OCI-LY3 (cell line): ENCODE measurements at regions not wholly inside any gene's neighbourhood (a gene's known extent, or its start where the extent isn't known, plus 50 kb on each side); places are given as distances from the start of the nearest gene placed in this dataset.

Experiments
- H2AFZ ChIP-seq: fragments of 200-600, 300-600 bp; shearing (Covaris generic); 2 replicates; pipeline ENCODE4 v1.6.0; 2014; ENCODE audit warnings: antibody characterized with exemption, low read depth, low read length
- H3K27ac ChIP-seq: fragments of 200-600, 300-600 bp; sonication (generic); 2 replicates; pipeline ENCODE4 v1.5.1; 2014; ENCODE audit warnings: mild to moderate bottlenecking, low read length, moderate library complexity, mixed read lengths
- H3K27me3 ChIP-seq: fragments of 200-600, 300-600 bp; sonication (generic); 2 replicates; pipeline ENCODE4 v1.6.1; 2014; ENCODE audit warnings: low read depth, low read length, mixed read lengths
- H3K36me3 ChIP-seq: fragments of 200-600, 300-600 bp; sonication (generic); replicated peaks from 2 replicates; pipeline ENCODE3; 2014; ENCODE audit warnings: low read depth, low read length, mixed read lengths
- H3K4me1 ChIP-seq: fragments of 300-600, 200-600 bp; sonication (generic); 2 replicates; pipeline ENCODE4 v1.6.1; 2014; ENCODE audit warnings: low read length, mixed read lengths
- H3K4me2 ChIP-seq: fragments of 200-600, 300-600 bp; sonication (generic); 2 replicates; pipeline ENCODE4 v1.6.1; 2014; ENCODE audit warnings: low read length, mixed read lengths
- H3K4me3 ChIP-seq: fragments of 300-600, 200-600 bp; sonication (generic); 2 replicates; pipeline ENCODE4 v1.5.1; 2014; ENCODE audit warnings: antibody characterized with exemption, mild to moderate bottlenecking, low read length, moderate library complexity
- H3K79me2 ChIP-seq: fragments of 300-600, 200-600 bp; shearing (Covaris generic); 2 replicates; pipeline ENCODE4 v1.6.1; 2014; ENCODE audit warnings: mild to moderate bottlenecking, low read length, mixed read lengths
- H3K9ac ChIP-seq: fragments of 300-600, 200-600 bp; shearing (Covaris generic); 2 replicates; pipeline ENCODE4 v1.6.0; 2014; ENCODE audit warnings: mild to moderate bottlenecking, low read length, moderate library complexity
- H3K9me3 ChIP-seq: fragments of 200-600, 300-600 bp; shearing (Covaris generic); 2 replicates; pipeline ENCODE4 v1.6.1; 2014; ENCODE audit warnings: low read length, mixed read lengths; ENCODE audit not compliant: insufficient read depth
- H4K20me1 ChIP-seq: fragments of 200-600, 300-600 bp; sonication (generic); 2 replicates; pipeline ENCODE4 v1.6.1; 2016; ENCODE audit warnings: low read length, mixed read lengths; ENCODE audit not compliant: insufficient read depth
- EZH2phosphoT487 ChIP-seq: fragments of 200-600 bp; shearing (Covaris generic); IDR thresholded peaks from 2 replicates; pipeline ENCODE4 v1.6.1; 2018; ENCODE audit warnings: antibody characterized with exemption, mixed run types, low read depth
- TF ChIP-seq, protein P1 (sequence below): fragments of 200-600, 300-600 bp; sonication (generic); IDR thresholded peaks from 2 replicates; pipeline ENCODE4 v1.5.1; 2014; ENCODE audit warnings: antibody characterized with exemption, low read length, low read depth

DNA sequence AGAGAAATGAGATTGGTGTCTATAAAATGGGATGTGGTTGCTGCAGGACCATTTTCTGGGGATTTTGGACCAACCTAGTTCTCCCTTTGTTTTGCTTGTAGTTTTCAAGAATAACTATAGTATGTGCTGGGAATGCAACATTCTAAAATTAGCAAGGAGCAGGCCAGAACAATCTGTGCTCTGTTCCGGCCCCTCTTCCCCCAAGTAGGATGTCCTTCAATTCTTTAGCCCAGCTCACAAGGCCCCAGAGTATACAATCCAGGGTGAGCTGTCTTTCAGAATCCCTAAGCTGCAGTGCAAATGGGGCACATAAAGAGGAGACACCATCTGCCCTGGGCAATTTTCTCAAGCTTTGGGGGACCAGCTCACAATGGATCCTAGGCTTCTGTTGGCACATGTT lies 809.1 kb downstream of the TNS3 start:
- Histone ChIP-seq H3K27ac (no peak overlapping the region), H2AFZ (no peak overlapping the region), H4K20me1 (no peaks in the 10 kb centered on the region), H3K4me1 (peaks cover 17% of the 10 kb centered on the region), H3K79me2 (no peaks in the 10 kb centered on the region), H3K27me3 (no peaks in the 10 kb centered on the region), H3K9me3 (peaks cover 14% of the 10 kb centered on the region; the same call in 1 of the 2 replicates), H3K4me2 (no peak overlapping the region), H3K4me3 (no peak overlapping the region), H3K36me3 (peaks cover 3% of the 10 kb centered on the region), H3K9ac (no peak overlapping the region)
- no peak for TF ChIP-seq EZH2phosphoT487

GRCh38 chr7:46767071-46767470 lies 814.8 kb downstream of the TNS3 start:
- Histone ChIP-seq H3K79me2 (no peaks in the 10 kb centered on the region), H3K4me1 (peaks cover 11% of the 10 kb centered on the region), H3K4me2 (no peak overlapping the region), H3K27me3 (no peaks in the 10 kb centered on the region), H3K4me3 (no peak overlapping the region), H2AFZ (no peak overlapping the region), H3K36me3 (peaks cover 8% of the 10 kb centered on the region), H3K9ac (no peak overlapping the region), H4K20me1 (no peaks in the 10 kb centered on the region), H3K27ac (no peak overlapping the region), H3K9me3 (peaks cover 14% of the 10 kb centered on the region; the same call in 1 of the 2 replicates)
- TF ChIP-seq, protein P1, sequence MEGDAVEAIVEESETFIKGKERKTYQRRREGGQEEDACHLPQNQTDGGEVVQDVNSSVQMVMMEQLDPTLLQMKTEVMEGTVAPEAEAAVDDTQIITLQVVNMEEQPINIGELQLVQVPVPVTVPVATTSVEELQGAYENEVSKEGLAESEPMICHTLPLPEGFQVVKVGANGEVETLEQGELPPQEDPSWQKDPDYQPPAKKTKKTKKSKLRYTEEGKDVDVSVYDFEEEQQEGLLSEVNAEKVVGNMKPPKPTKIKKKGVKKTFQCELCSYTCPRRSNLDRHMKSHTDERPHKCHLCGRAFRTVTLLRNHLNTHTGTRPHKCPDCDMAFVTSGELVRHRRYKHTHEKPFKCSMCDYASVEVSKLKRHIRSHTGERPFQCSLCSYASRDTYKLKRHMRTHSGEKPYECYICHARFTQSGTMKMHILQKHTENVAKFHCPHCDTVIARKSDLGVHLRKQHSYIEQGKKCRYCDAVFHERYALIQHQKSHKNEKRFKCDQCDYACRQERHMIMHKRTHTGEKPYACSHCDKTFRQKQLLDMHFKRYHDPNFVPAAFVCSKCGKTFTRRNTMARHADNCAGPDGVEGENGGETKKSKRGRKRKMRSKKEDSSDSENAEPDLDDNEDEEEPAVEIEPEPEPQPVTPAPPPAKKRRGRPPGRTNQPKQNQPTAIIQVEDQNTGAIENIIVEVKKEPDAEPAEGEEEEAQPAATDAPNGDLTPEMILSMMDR, result no peak
- TF ChIP-seq EZH2phosphoT487, result no peak

DNA sequence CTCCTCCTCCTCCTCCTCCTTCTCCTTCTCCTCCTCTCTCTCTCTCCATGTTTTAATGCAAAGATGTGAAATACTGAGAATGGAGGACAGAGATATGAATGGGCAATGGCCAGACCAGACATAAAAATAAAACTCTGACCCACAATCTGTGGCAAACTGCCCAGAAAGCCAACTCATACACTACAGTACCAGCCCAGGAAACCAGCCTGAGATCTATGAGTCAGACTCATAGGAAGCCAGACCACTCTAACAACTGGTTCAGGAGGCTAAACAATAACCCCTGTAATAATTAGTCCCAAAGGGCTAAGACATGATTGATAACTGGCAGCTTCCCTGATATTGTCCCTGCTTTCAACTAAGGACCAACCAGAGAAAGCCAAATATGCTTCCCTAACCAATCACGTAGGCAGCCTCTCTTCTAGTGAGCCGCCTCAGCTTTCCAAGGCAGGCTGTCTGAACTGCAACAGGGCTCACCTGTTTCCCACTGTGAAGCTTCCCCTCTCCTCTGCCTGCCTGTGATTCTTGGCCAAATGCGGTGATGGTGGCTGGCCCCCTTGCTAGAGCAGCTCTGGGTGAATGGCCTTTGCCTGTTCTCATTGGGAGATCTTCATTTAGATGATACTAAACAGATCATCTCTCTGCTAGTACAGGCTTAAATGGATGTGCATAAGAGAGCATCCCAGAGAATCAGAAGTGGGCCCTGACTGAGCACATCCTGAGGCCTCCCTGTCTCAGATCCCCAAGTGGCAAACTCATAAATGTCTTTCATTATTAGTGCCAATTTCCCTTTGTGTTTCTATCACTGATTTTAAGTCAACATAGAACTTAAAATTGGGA lies 817.6 kb downstream of the TNS3 start:
- Histone ChIP-seq H3K4me3 (no peak overlapping the region), H3K4me2 (no peak overlapping the region), H2AFZ (no peak overlapping the region), H4K20me1 (no peaks in the 10 kb centered on the region), H3K9me3 (peaks cover 9% of the 10 kb centered on the region; the same call in 1 of the 2 replicates), H3K27me3 (no peaks in the 10 kb centered on the region), H3K27ac (no peak overlapping the region), H3K4me1 (peaks cover 11% of the 10 kb centered on the region), H3K36me3 (peaks cover 5% of the 10 kb centered on the region), H3K9ac (no peak overlapping the region), H3K79me2 (no peaks in the 10 kb centered on the region)
- TF ChIP-seq, protein P1, result no peak
- TF ChIP-seq EZH2phosphoT487, result no peak

DNA sequence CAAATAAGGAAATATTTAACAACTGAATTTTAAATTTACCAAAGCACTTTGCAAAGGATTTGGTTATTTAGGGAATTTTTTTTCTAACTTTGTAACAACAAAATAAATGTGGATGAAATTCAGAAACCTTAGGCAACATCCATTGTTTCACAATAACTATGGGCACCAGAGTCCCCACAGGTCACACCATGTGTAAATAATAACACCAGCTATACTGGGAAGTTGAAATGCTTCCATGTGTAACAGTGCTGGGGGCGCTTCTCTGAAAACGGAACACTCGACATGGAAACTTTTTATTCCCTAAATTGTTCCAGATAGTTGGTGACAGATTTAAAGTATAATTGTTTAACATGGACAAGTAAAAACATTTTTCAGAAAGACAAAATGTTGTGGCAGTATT lies 818.6 kb downstream of the TNS3 start:
- Histone ChIP-seq H3K9ac (no peak overlapping the region), H3K27ac (no peak overlapping the region), H3K4me3 (no peak overlapping the region), H3K4me1 (peaks cover 11% of the 10 kb centered on the region), H3K36me3 (peaks cover 5% of the 10 kb centered on the region), H2AFZ (no peak overlapping the region), H4K20me1 (no peaks in the 10 kb centered on the region), H3K27me3 (no peaks in the 10 kb centered on the region), H3K79me2 (no peaks in the 10 kb centered on the region), H3K9me3 (peaks cover 4% of the 10 kb centered on the region; the same call in 1 of the 2 replicates), H3K4me2 (no peak overlapping the region)
- TF ChIP-seq EZH2phosphoT487, result no peak
- TF ChIP-seq, protein P1, result no peak
